H9 (cell line): ENCODE measurements at regions not wholly inside any gene's neighbourhood (a gene's known extent, or its start where the extent isn't known, plus 50 kb on each side); places are given as distances from the start of the nearest gene placed in this dataset.

Experiments used
- DNase-seq: peaks from one replicate; pipeline ENCODE4 v3.0.0-alpha.2; 2017
- H2AFZ ChIP-seq: one replicate; pipeline ENCODE4 v1.6.1; 2013; ENCODE audit warnings: mild to moderate bottlenecking, low read length, control low read depth, moderate library complexity
- H2AK5ac ChIP-seq: 2 replicates; pipeline ENCODE4 v1.6.1; 2013; ENCODE audit warnings: low read length, control low read depth, mixed read lengths; ENCODE audit not compliant: insufficient read length
- H2BK120ac ChIP-seq: one replicate; pipeline ENCODE4 v1.6.1; 2013; ENCODE audit warnings: low read depth, mild to moderate bottlenecking, low read length, control low read depth, inconsistent platforms; ENCODE audit not compliant: poor library complexity, severe bottlenecking
- H2BK12ac ChIP-seq: 2 replicates; pipeline ENCODE4 v1.6.1; 2013; ENCODE audit warnings: low read length, control low read depth, mixed read lengths, low read depth; ENCODE audit not compliant: insufficient read length
- H2BK15ac ChIP-seq: 2 replicates; pipeline ENCODE4 v1.6.1; 2013; ENCODE audit warnings: low read depth, low read length, control low read depth
- H2BK20ac ChIP-seq: one replicate; pipeline ENCODE4 v1.6.1; 2013; ENCODE audit warnings: low read depth, mild to moderate bottlenecking, low read length, control low read depth, inconsistent platforms; ENCODE audit not compliant: poor library complexity, severe bottlenecking
- H2BK5ac ChIP-seq: 2 replicates; pipeline ENCODE4 v1.6.1; 2013; ENCODE audit warnings: low read length, control low read depth, mixed read lengths; ENCODE audit not compliant: insufficient read length
- H3K14ac ChIP-seq: 2 replicates; pipeline ENCODE4 v1.6.1; 2013; ENCODE audit warnings: low read length, control low read depth; ENCODE audit not compliant: insufficient read depth
- H3K18ac ChIP-seq: 2 replicates; pipeline ENCODE4 v1.6.1; 2013; ENCODE audit warnings: low read depth, mild to moderate bottlenecking, mixed read lengths, low read length, control low read depth; ENCODE audit not compliant: insufficient read length
- H3K23ac ChIP-seq: 2 replicates; pipeline ENCODE4 v1.6.1; 2013; ENCODE audit warnings: low read length, control low read depth, mixed read lengths, low read depth; ENCODE audit not compliant: insufficient read length
- H3K23me2 ChIP-seq: 2 replicates; pipeline ENCODE4 v1.6.1; 2013; ENCODE audit warnings: low read depth, mild to moderate bottlenecking, mixed read lengths, low read length, control low read depth; ENCODE audit not compliant: insufficient read length, poor library complexity, severe bottlenecking
- H3K27ac ChIP-seq: 2 replicates; pipeline ENCODE4 v1.5.1; 2013; ENCODE audit warnings: low read length, control low read depth, mixed read lengths, low read depth; ENCODE audit not compliant: insufficient read length
- H3K27me3 ChIP-seq: 2 replicates; pipeline ENCODE4 v1.6.1; 2013; ENCODE audit warnings: low read length, control low read depth, inconsistent platforms; ENCODE audit not compliant: insufficient read depth
- H3K4ac ChIP-seq: 2 replicates; pipeline ENCODE4 v1.6.1; 2013; ENCODE audit warnings: low read depth, mild to moderate bottlenecking, control low read depth, inconsistent platforms, low read length, moderate library complexity
- H3K4me1 ChIP-seq: 2 replicates; pipeline ENCODE4 v1.6.1; 2013; ENCODE audit warnings: low read length, control low read depth, inconsistent platforms; ENCODE audit not compliant: insufficient read depth
- H3K4me2 ChIP-seq: 2 replicates; pipeline ENCODE4 v1.6.1; 2013; ENCODE audit warnings: low read length, control low read depth, mixed read lengths; ENCODE audit not compliant: insufficient read length, insufficient read depth
- H3K56ac ChIP-seq: 2 replicates; pipeline ENCODE4 v1.6.1; 2013; ENCODE audit warnings: low read depth, mild to moderate bottlenecking, mixed read lengths, low read length, control low read depth; ENCODE audit not compliant: insufficient read length
- H3K79me1 ChIP-seq: 2 replicates; pipeline ENCODE4 v1.6.1; 2013; ENCODE audit warnings: low read depth, mild to moderate bottlenecking, moderate library complexity, low read length, control low read depth, inconsistent platforms; ENCODE audit not compliant: insufficient read depth, poor library complexity, severe bottlenecking
- H3K79me2 ChIP-seq: 2 replicates; pipeline ENCODE4 v1.6.1; 2013; ENCODE audit warnings: low read length, control low read depth, inconsistent platforms; ENCODE audit not compliant: insufficient read depth
- H3K9ac ChIP-seq: 2 replicates; pipeline ENCODE4 v1.6.1; 2013; ENCODE audit warnings: low read length, control low read depth, mixed read lengths; ENCODE audit not compliant: insufficient read length; ENCODE audit errors: extremely low read depth
- H3K9me3 ChIP-seq: one replicate; pipeline ENCODE4 v1.6.1; 2013; ENCODE audit warnings: low read depth, low read length, inconsistent platforms; ENCODE audit not compliant: control insufficient read depth
- H3T11ph ChIP-seq: one replicate; pipeline ENCODE4 v1.6.1; 2013; ENCODE audit warnings: mild to moderate bottlenecking, low read length, control low read depth, inconsistent platforms
- H4K20me1 ChIP-seq: one replicate; pipeline ENCODE4 v1.6.1; 2013; ENCODE audit not compliant: control insufficient read depth, insufficient read length, insufficient read depth
- H4K5ac ChIP-seq: 2 replicates; pipeline ENCODE4 v1.6.1; 2013; ENCODE audit warnings: low read depth, mild to moderate bottlenecking, mixed read lengths, low read length, control low read depth; ENCODE audit not compliant: insufficient read length
- H4K8ac ChIP-seq: replicated peaks from 2 replicates; pipeline ENCODE4 v1.6.1; 2013; ENCODE audit warnings: low read length, control low read depth, mixed read lengths, low read depth; ENCODE audit not compliant: insufficient read length
- H4K91ac ChIP-seq: 2 replicates; pipeline ENCODE4 v1.6.1; 2013; ENCODE audit warnings: low read depth, mild to moderate bottlenecking, moderate library complexity, mixed read lengths, low read length, control low read depth; ENCODE audit not compliant: insufficient read length
- H3K27ac Mint-ChIP-seq, 3 experiments: 2 replicates in 2 of 3; 3 replicates in 1 of 3; pipeline ENCODE4 v1.8.0; 2020 to 2021; ENCODE audit warnings: mixed read lengths in 3 of 3, mild to moderate bottlenecking in 1 of 3, moderate library complexity in 1 of 3
- H3K27me3 Mint-ChIP-seq: 2 replicates; pipeline ENCODE4 v1.8.0; 2021; ENCODE audit warnings: low read depth, mild to moderate bottlenecking, moderate library complexity, mixed read lengths
- H3K36me3 Mint-ChIP-seq, 3 experiments: 2 replicates in 2 of 3; 3 replicates in 1 of 3; pipeline ENCODE4 v1.8.0; 2020 to 2021; ENCODE audit warnings: low read depth in 3 of 3, mixed read lengths in 3 of 3; ENCODE audit not compliant: insufficient read depth in 1 of 3
- H3K4me1 Mint-ChIP-seq, 2 experiments: 2 replicates each; pipeline ENCODE4 v1.8.0; 2020; ENCODE audit warnings: mixed read lengths in 2 of 2
- H3K4me3 Mint-ChIP-seq, 2 experiments: 2 replicates in 1 of 2; 3 replicates in 1 of 2; pipeline ENCODE4 v1.8.0; 2020 to 2021; ENCODE audit warnings: mild to moderate bottlenecking in 2 of 2, mixed read lengths in 2 of 2, moderate library complexity in 1 of 2
- H3K9me3 Mint-ChIP-seq, 2 experiments: 2 replicates in 1 of 2; 3 replicates in 1 of 2; pipeline ENCODE4 v1.8.0; 2020; ENCODE audit warnings: mild to moderate bottlenecking in 2 of 2, mixed read lengths in 2 of 2, moderate library complexity in 1 of 2
- WGBS: extraction: QIAGEN DNeasy Blood & Tissue Kit; methylation state at CpG from one replicate; pipeline ENCODE4 v1.1.7; 2013; ENCODE audit warnings: missing lambda C conversion rate, low lambda C conversion rate, mixed read lengths; ENCODE audit not compliant: insufficient read length; ENCODE audit errors: extremely low coverage; 5-methylcytosine and 5-hydroxymethylcytosine counted together
- TF ChIP-seq, protein P1 (sequence below): fragments of 200-600 bp; sonication (generic); conservative IDR thresholded peaks from 3 replicates; pipeline ENCODE4 v1.8.0; 2021; ENCODE audit warnings: antibody characterized with exemption, mild to moderate bottlenecking

DNA sequence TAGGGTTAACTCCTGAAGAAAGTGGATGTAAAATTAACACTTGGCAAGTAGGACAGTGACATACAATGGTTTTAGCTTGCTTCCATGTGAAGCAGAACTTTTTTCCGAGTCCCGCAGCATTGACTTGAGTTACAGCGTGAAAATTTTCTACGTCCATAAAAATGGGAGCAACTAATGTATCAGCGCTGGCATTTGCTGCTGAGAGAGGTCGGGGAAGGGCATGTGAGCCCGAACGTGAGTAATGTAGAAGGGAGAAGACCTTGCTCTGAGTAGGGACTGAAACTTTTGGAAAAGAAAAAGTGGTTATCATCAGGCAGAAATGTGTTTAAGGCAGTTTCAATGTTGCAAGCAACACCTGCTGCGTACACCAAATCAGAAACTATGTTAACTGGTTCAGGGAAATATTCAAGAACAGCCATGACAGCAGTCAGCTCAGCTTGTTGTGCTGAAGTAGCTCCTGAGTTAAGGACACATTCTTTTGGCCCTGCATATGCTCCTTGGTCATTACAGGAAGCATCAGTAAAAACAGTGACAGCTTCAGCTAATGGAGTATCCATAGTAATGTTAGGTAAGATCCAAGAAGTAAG is 70.9 kb upstream of the ARL4D start:
- no peak overlapping the region for H4K5ac ChIP-seq
- Mint-ChIP-seq H3K27me3 (no peaks in the 10 kb centered on the region), H3K36me3 (no peaks in the 10 kb centered on the region), H3K9me3 (no peaks in the 10 kb centered on the region), H3K4me3 (no peak overlapping the region), H3K4me1 (peaks cover 13 to 20% of the 10 kb centered on the region in 2 experiments), H3K27ac (no peak overlapping the region; a peak in 1 of 7 replicates)
- no peak overlapping the region for H3K9ac ChIP-seq
- H4K20me1 ChIP-seq: no peaks in the 10 kb centered on the region
- H3K9me3 ChIP-seq: no peaks in the 10 kb centered on the region
- no CpG with 5 or more reads among the region's 9 CpGs for WGBS
- H4K8ac ChIP-seq: no peak overlapping the region
- H3K23me2 ChIP-seq: peaks cover 3% of the 10 kb centered on the region
- DNase-seq: no peak
- no peak overlapping the region for H3T11ph ChIP-seq
- H3K4me2 ChIP-seq: no peak overlapping the region
- H2AFZ ChIP-seq: no peak overlapping the region
- no peak overlapping the region for H3K56ac ChIP-seq
- H3K27me3 ChIP-seq: no peaks in the 10 kb centered on the region
- no peaks in the 10 kb centered on the region for H3K79me2 ChIP-seq
- no peak overlapping the region for H3K18ac ChIP-seq
- H2AK5ac ChIP-seq: no peak overlapping the region
- H3K4ac ChIP-seq: no peak overlapping the region
- H3K79me1 ChIP-seq: no peaks in the 10 kb centered on the region
- H4K91ac ChIP-seq: no peak overlapping the region
- H3K4me1 ChIP-seq: no peaks in the 10 kb centered on the region
- no peak overlapping the region for H3K23ac ChIP-seq
- TF ChIP-seq, protein P1, sequence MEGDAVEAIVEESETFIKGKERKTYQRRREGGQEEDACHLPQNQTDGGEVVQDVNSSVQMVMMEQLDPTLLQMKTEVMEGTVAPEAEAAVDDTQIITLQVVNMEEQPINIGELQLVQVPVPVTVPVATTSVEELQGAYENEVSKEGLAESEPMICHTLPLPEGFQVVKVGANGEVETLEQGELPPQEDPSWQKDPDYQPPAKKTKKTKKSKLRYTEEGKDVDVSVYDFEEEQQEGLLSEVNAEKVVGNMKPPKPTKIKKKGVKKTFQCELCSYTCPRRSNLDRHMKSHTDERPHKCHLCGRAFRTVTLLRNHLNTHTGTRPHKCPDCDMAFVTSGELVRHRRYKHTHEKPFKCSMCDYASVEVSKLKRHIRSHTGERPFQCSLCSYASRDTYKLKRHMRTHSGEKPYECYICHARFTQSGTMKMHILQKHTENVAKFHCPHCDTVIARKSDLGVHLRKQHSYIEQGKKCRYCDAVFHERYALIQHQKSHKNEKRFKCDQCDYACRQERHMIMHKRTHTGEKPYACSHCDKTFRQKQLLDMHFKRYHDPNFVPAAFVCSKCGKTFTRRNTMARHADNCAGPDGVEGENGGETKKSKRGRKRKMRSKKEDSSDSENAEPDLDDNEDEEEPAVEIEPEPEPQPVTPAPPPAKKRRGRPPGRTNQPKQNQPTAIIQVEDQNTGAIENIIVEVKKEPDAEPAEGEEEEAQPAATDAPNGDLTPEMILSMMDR: no peak
- no peak overlapping the region for H2BK120ac ChIP-seq
- H2BK5ac ChIP-seq: no peak overlapping the region
- H2BK12ac ChIP-seq: no peak overlapping the region
- H2BK20ac ChIP-seq: no peak overlapping the region
- H2BK15ac ChIP-seq: no peak overlapping the region
- no peak overlapping the region for H3K14ac ChIP-seq
- no peak overlapping the region for H3K27ac ChIP-seq
